GM13976 (cell line): ENCODE measurements at regions not wholly inside any gene's neighbourhood (a gene's known extent, or its start where the extent isn't known, plus 50 kb on each side); places are given as distances from the start of the nearest gene placed in this dataset.

Source experiments
- DNase-seq: peaks from one replicate; pipeline ENCODE4 v3.0.0; 2012; ENCODE audit warnings: low spot score
- in situ Hi-C: fragments of 300-500 bp; cut with MboI; formaldehyde crosslinking; loops from one replicate; pipeline ENCODE4 v1.12.0; 2022; ENCODE audit warnings: low sequenced_read_pairs, mixed read lengths, inconsistent platforms; ENCODE audit not compliant: unreplicated experiment
- TF ChIP-seq, protein P1 (sequence below): IDR thresholded peaks from 2 replicates; pipeline ENCODE4 v1.5.1; 2012; ENCODE audit warnings: borderline replicate concordance, mild to moderate bottlenecking; ENCODE audit not compliant: insufficient read depth; ENCODE audit errors: extremely low read depth, missing control alignments, control extremely low read depth

DNA sequence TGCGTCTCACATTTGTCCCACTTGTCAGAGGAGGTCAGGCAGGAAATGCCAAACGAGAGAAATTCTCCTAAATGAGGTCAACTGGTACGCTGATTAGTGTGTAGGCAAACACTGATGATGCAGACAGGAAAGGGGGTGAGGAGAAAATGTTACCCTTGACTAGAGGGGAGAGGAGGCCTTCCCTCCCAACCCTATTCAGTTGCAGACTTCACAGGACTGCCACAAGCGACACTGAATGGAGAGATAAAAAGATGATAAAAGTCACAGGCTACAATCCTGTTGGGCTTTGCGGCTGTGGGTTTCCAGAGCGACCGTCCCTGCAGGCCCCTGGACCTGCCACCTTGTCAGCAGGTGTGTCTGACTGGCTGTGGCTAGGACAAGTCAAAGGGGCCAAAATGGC is 569.4 kb downstream of the CDH26 start:
- in situ Hi-C loops: no loop called here
- TF ChIP-seq, protein P1, sequence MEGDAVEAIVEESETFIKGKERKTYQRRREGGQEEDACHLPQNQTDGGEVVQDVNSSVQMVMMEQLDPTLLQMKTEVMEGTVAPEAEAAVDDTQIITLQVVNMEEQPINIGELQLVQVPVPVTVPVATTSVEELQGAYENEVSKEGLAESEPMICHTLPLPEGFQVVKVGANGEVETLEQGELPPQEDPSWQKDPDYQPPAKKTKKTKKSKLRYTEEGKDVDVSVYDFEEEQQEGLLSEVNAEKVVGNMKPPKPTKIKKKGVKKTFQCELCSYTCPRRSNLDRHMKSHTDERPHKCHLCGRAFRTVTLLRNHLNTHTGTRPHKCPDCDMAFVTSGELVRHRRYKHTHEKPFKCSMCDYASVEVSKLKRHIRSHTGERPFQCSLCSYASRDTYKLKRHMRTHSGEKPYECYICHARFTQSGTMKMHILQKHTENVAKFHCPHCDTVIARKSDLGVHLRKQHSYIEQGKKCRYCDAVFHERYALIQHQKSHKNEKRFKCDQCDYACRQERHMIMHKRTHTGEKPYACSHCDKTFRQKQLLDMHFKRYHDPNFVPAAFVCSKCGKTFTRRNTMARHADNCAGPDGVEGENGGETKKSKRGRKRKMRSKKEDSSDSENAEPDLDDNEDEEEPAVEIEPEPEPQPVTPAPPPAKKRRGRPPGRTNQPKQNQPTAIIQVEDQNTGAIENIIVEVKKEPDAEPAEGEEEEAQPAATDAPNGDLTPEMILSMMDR: no peak
- no peak for DNase-seq

DNA sequence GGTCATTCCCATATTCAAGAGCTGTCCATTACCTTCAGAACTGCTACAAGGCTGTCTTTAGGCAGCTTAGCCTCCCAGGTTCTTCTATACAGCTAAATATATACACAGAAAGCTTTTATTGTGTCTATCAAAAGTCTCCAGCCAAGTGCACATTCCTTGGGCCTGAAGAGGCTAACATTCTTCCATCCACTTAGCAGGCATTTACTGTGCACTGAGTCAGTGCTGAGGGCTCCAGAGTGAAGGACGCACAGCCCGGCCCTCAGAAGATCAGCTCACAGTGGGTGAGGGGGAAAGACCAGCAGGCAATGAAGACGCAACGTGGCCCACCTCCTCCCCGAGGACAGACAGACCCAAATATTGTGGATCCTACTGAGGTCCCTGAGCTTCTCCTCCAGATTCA is 569.9 kb downstream of the CDH26 start:
- no peak for DNase-seq
- TF ChIP-seq, protein P1: no peak
- in situ Hi-C loops: no loop called here

DNA sequence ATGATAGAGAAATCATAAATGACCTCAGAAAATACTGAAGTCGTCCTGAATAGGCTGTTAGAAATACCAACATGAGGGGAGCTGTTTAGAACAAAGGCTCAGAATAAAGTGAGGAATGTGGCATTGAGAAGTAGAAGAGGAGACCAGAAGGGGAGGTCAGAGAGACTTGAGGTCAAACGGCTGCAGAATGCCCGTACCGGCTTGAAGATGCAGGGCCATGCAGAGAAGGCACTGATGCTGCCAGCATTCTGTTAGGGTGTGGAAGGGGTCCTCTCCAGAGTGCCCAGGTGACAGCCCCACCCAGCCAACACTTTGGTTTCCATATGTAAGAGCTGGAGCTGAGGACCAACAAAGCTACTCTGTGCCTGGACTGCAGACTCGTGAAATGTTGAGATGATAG is 570.9 kb downstream of the CDH26 start:
- DNase-seq: no peak
- TF ChIP-seq, protein P1: no peak
- in situ Hi-C loops: no loop called here

DNA sequence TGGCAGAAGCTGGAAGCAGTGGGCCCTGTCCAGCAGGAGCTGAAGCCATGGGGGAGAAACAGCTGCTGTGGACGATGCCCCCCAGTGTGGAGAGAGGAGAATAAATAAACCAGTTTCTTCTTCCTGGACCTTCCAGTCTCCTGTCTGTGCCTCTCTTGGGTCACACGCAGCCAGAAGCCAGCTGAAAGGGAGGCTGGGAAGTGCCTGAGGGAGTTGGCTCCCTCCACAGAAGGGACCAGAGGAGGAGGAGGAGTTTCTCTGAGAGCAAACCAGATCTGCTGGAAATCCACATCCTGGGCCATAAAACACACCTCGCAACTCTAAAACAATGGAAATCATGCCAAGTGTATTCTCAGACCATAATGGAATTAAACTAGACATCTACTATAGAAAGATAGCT is 577.0 kb downstream of the CDH26 start:
- TF ChIP-seq, protein P1: no peak
- in situ Hi-C loops: no loop called here
- DNase-seq: no peak

DNA sequence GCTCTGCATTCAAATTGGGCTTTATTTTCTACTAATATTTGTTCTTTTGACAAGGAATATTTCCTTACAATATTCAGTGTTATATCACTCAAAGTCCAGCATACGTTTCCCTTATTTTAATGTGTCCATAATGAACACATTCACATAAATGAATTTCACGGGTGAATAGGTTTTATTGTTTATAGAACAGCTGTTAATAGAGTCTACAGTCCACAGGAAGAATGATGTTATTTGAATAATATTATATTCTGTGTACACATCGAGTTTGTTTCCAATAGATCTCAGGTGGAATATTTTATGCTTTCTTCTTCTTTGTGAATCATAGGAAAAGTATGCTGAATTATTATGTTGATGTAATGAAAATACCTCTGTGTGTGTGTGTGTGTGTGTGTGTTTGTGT is 582.4 kb downstream of the CDH26 start:
- no peak for DNase-seq
- TF ChIP-seq, protein P1: no peak
- in situ Hi-C loops: no loop called here

DNA sequence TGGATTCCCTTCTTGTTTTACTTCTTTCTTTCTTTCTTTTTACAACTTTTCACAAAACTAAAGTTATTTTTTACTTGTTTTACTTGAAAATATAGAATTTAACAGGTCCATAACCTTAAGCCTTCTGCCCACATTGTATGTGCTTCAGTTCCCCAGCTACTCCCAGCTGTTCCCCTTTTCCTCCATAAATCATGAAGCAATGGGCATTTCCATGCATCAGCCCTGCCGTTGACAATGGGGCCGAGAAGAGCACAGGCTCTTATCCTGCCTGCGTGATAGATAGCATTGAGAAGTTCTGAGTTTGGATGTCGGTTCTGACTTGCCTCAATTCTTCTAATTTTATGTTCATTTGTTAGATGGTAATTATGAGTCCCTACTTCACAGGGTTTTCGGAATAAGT is 583.8 kb downstream of the CDH26 start:
- in situ Hi-C loops: no loop called here

DNA sequence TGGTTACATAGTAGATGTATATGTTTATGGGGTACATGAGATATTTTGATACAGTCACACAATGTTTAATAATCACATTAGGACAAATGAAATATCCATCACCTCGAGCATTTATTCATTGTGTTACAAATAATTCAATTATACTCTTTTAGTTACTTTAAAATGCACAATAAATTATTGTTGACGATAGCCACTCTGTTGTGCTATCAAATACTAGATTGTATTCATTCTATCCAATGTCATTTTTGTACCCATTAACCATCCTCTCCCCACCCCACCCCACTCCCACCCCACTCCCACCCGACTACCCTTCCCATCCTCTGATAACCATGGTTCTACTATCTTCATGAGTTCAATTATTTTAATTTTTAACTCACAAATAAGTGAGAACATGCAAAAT is 585.4 kb downstream of the CDH26 start:
- in situ Hi-C loops: no loop called here
- TF ChIP-seq, protein P1: no peak
- DNase-seq: no peak

More for the DNA sequence above, 583.8 kb downstream of the CDH26 start:
- no peak for DNase-seq
- TF ChIP-seq, protein P1: no peak
